ENCODE measurements at regions not wholly inside any gene's neighbourhood (a gene's known extent, or its start where the extent isn't known, plus 50 kb on each side); places are given as distances from the start of the nearest gene placed in this dataset.
"Not testable (repeated sequence)": the region's sequence is repeated elsewhere in the genome, so short reads cannot be mapped to it uniquely, and the experiment has no call there.

- DNase-seq: no peak
These were observed 683.2 kb upstream of the TPTE start for GRCh38 chr21:9837946-9838737.

- DNase-seq: no peak
These were observed 682.4 kb upstream of the TPTE start for GRCh38 chr21:9838738-9839642.

- DNase-seq: not testable (repeated sequence)
These were observed 677.3 kb upstream of the TPTE start for GRCh38 chr21:9844106-9844505.

GRCh38 chr21:9847511-9847910 is 673.9 kb upstream of the TPTE start:
- not testable (repeated sequence) for DNase-seq

- DNase-seq: not testable (repeated sequence)
These were observed 670.2 kb upstream of the TPTE start for GRCh38 chr21:9851166-9851565.

- not testable (repeated sequence) for DNase-seq
These were observed 669.7 kb upstream of the TPTE start for GRCh38 chr21:9851695-9852094.

GRCh38 chr21:9857563-9857962 is 663.8 kb upstream of the TPTE start:
- not testable (repeated sequence) for DNase-seq

GRCh38 chr21:9859865-9860264 is 661.5 kb upstream of the TPTE start:
- not testable (repeated sequence) for DNase-seq

GRCh38 chr21:9862456-9862855 is 658.9 kb upstream of the TPTE start:
- DNase-seq: not testable (repeated sequence)

GRCh38 chr21:9867815-9868214 is 653.6 kb upstream of the TPTE start:
- not testable (repeated sequence) for DNase-seq

- not testable (repeated sequence) for DNase-seq
These were observed 648.3 kb upstream of the TPTE start for GRCh38 chr21:9873096-9873495.

- DNase-seq: not testable (repeated sequence)
These were observed 647.2 kb upstream of the TPTE start for GRCh38 chr21:9874136-9874535.

- DNase-seq: not testable (repeated sequence)
These were observed 640.0 kb upstream of the TPTE start for GRCh38 chr21:9881430-9881829.

- DNase-seq: not testable (repeated sequence)
These were observed 638.3 kb upstream of the TPTE start for GRCh38 chr21:9883047-9883446.

GRCh38 chr21:9883571-9884282 is 637.7 kb upstream of the TPTE start:
- DNase-seq: not testable (repeated sequence)

GRCh38 chr21:9888500-9888899 is 632.9 kb upstream of the TPTE start:
- DNase-seq: not testable (repeated sequence)

- DNase-seq: not testable (repeated sequence)
These were observed 617.8 kb upstream of the TPTE start for GRCh38 chr21:9903579-9903978.

- DNase-seq: not testable (repeated sequence)
These were observed 607.2 kb upstream of the TPTE start for GRCh38 chr21:9914135-9914534.

GRCh38 chr21:9919446-9919845 is 601.9 kb upstream of the TPTE start:
- not testable (repeated sequence) for DNase-seq

- DNase-seq: not testable (repeated sequence)
These were observed 577.7 kb upstream of the TPTE start for GRCh38 chr21:9943639-9944038.

GRCh38 chr21:9946057-9946456 is 575.3 kb upstream of the TPTE start:
- DNase-seq: not testable (repeated sequence)

GRCh38 chr21:9949510-9950289 is 571.7 kb upstream of the TPTE start:
- DNase-seq: not testable (repeated sequence)

All from activated CD4-positive, alpha-beta T cell treated with anti-CD3 and anti-CD28 coated beads for 1 hour (primary cell).